GM10248 (cell line): ENCODE measurements at regions not wholly inside any gene's neighbourhood (a gene's known extent, or its start where the extent isn't known, plus 50 kb on each side); places are given as distances from the start of the nearest gene placed in this dataset.

ENCODE experiments used
- CTCF ChIA-PET: fragments of 300-600 bp; sonication (Branson Sonifier 250); formaldehyde crosslinking; extraction: SDS; loops from one replicate; lab custom pipeline; 2021; ENCODE audit warnings: antibody characterized with exemption; lab: Yijun Ruan, JAX
- POLR2A ChIA-PET: fragments of 350-650 bp; sonication (Branson Sonifier 250); formaldehyde crosslinking; extraction: SDS; loops from one replicate; lab custom pipeline; 2020; ENCODE audit warnings: antibody characterized with exemption; lab: Yijun Ruan, JAX
- DNase-seq: peaks from one replicate; pipeline ENCODE4 v3.0.0; 2012; ENCODE audit errors: extremely low spot score
- CTCF ChIP-seq: IDR thresholded peaks from 2 replicates; pipeline ENCODE4 v1.5.1; 2012; ENCODE audit warnings: mild to moderate bottlenecking, low read depth; ENCODE audit errors: extremely low read depth, missing control alignments, control extremely low read depth

GRCh38 chr4:161172396-161173026 lies 991.3 kb downstream of the FSTL5 start:
- no peak for DNase-seq
- no peak for TF ChIP-seq CTCF
- ChIA-PET POLR2A (no interaction called here), CTCF (no interaction called here)

GRCh38 chr4:161167539-161167938 lies 996.3 kb downstream of the FSTL5 start:
- ChIA-PET CTCF (interaction anchor here (1.5 kb wide), 1 partner anchor 8 kb away, joined by 3 read pairs; no protein-coding TSS in a partner anchor), POLR2A (no interaction called here)
- TF ChIP-seq CTCF: no peak
- no peak for DNase-seq

GRCh38 chr4:161160718-161161117 lies 1003.1 kb downstream of the FSTL5 start:
- CTCF ChIA-PET: interaction anchor here (1.5 kb wide), 1 partner anchor 28 kb away, joined by 3 read pairs; no protein-coding TSS in a partner anchor
- no peak for DNase-seq
- POLR2A ChIA-PET: no interaction called here
- no peak for TF ChIP-seq CTCF

- ChIA-PET CTCF (no interaction called here), POLR2A (no interaction called here)
- TF ChIP-seq CTCF: no peak
- no peak for DNase-seq
Observed at GRCh38 chr4:161148051-161148450, 1015.7 kb downstream of the FSTL5 start.

- TF ChIP-seq CTCF: no peak
- POLR2A ChIA-PET: no interaction called here
- DNase-seq: no peak
- CTCF ChIA-PET: no interaction called here
Observed at GRCh38 chr4:161143375-161143774, 1020.4 kb downstream of the FSTL5 start.

- ChIA-PET POLR2A (no interaction called here), CTCF (no interaction called here)
- no peak for DNase-seq
- no peak for TF ChIP-seq CTCF
Observed at GRCh38 chr4:161134795-161135194, 1029.0 kb downstream of the FSTL5 start.
